ENCODE measurements at regions not wholly inside any gene's neighbourhood (a gene's known extent, or its start where the extent isn't known, plus 50 kb on each side); places are given as distances from the start of the nearest gene placed in this dataset.

- no peak for FAIRE-seq
- DNase-seq (ENCODE audit: insufficient read length, low spot score): no peak
- no peak for TF ChIP-seq TAF1 (IDR thresholded peaks at IDR 0.05; ENCODE audit: low read depth, low read length)
Observed at GRCh38 chr15:46441294-46442062, 806.6 kb downstream of the SQOR start.

GRCh38 chr15:46442184-46442583, 807.4 kb downstream of the SQOR start:
- TF ChIP-seq POLR2A (IDR thresholded peaks at IDR 0.05; ENCODE audit: low read depth, low read length) (no peak), POU2F2 (IDR thresholded peaks at IDR 0.05; ENCODE audit: low read depth, low read length) (no peak), TAF1 (IDR thresholded peaks at IDR 0.05; ENCODE audit: low read depth, low read length) (no peak), SPI1 (IDR thresholded peaks at IDR 0.05; ENCODE audit: low read depth, low read length) (no peak), POLR2AphosphoS5 (IDR thresholded peaks at IDR 0.05; ENCODE audit: low read depth, low read length) (no peak), PAX5 (IDR thresholded peaks at IDR 0.05; ENCODE audit: insufficient read depth, low read length, severe bottlenecking) (no peak)
- DNase-seq (ENCODE audit: insufficient read length, low spot score): no peak
- FAIRE-seq: no peak

GRCh38 chr15:46442901-46443590, 808.2 kb downstream of the SQOR start:
- TF ChIP-seq POLR2AphosphoS5 (IDR thresholded peaks at IDR 0.05; ENCODE audit: low read depth, low read length): no peak
- TF ChIP-seq POLR2A (IDR thresholded peaks at IDR 0.05; ENCODE audit: low read depth, low read length): no peak
- no peak for TF ChIP-seq POU2F2 (IDR thresholded peaks at IDR 0.05; ENCODE audit: low read depth, low read length)
- TF ChIP-seq PAX5 (IDR thresholded peaks at IDR 0.05; ENCODE audit: insufficient read depth, low read length, severe bottlenecking): no peak
- TF ChIP-seq SPI1 (IDR thresholded peaks at IDR 0.05; ENCODE audit: low read depth, low read length): no peak
- TF ChIP-seq TAF1 (IDR thresholded peaks at IDR 0.05; ENCODE audit: low read depth, low read length): no peak
- DNase-seq (ENCODE audit: insufficient read length, low spot score) (no peak), FAIRE-seq (no peak)

- TF ChIP-seq PAX5 (IDR thresholded peaks at IDR 0.05; ENCODE audit: insufficient read depth, low read length, severe bottlenecking): no peak
- no peak for TF ChIP-seq POLR2A (IDR thresholded peaks at IDR 0.05; ENCODE audit: low read depth, low read length)
- no peak for TF ChIP-seq POLR2AphosphoS5 (IDR thresholded peaks at IDR 0.05; ENCODE audit: low read depth, low read length)
- TF ChIP-seq TAF1 (IDR thresholded peaks at IDR 0.05; ENCODE audit: low read depth, low read length): no peak
- TF ChIP-seq POU2F2 (IDR thresholded peaks at IDR 0.05; ENCODE audit: low read depth, low read length): no peak
- TF ChIP-seq SPI1 (IDR thresholded peaks at IDR 0.05; ENCODE audit: low read depth, low read length): no peak
- no peak for DNase-seq (ENCODE audit: insufficient read length, low spot score)
- FAIRE-seq: no peak
Observed at GRCh38 chr15:46450112-46450809, 815.4 kb downstream of the SQOR start.

DNA sequence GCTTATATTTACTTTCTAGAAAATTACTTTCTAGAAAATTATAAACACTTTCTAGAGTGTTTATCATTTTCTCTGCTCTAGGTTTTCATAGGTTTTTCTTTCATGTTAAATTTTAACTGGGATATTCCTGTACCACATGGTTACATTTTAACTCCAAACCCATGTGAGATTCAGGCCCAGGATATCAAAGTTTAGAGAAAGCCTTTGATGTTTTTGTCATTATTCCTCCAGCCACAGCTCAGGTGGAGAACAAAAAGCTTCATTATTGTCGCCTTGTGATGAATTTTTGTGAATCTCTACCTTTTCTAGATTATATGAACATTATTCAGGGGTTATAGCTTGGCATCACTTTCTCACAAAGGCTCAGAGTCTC, 816.0 kb downstream of the SQOR start:
- TF ChIP-seq POLR2AphosphoS5 (IDR thresholded peaks at IDR 0.05; ENCODE audit: low read depth, low read length): no peak
- no peak for TF ChIP-seq POLR2A (IDR thresholded peaks at IDR 0.05; ENCODE audit: low read depth, low read length)
- TF ChIP-seq PAX5 (IDR thresholded peaks at IDR 0.05; ENCODE audit: insufficient read depth, low read length, severe bottlenecking): no peak
- TF ChIP-seq POU2F2 (IDR thresholded peaks at IDR 0.05; ENCODE audit: low read depth, low read length): no peak
- TF ChIP-seq SPI1 (IDR thresholded peaks at IDR 0.05; ENCODE audit: low read depth, low read length): no peak
- no peak for TF ChIP-seq TAF1 (IDR thresholded peaks at IDR 0.05; ENCODE audit: low read depth, low read length)
- DNase-seq (ENCODE audit: insufficient read length, low spot score) (no peak), FAIRE-seq (no peak)

- DNase-seq (ENCODE audit: insufficient read length, low spot score) (no peak), FAIRE-seq (no peak)
- TF ChIP-seq POU2F2 (IDR thresholded peaks at IDR 0.05; ENCODE audit: low read depth, low read length) (no peak), POLR2AphosphoS5 (IDR thresholded peaks at IDR 0.05; ENCODE audit: low read depth, low read length) (no peak), TAF1 (IDR thresholded peaks at IDR 0.05; ENCODE audit: low read depth, low read length) (no peak), PAX5 (IDR thresholded peaks at IDR 0.05; ENCODE audit: insufficient read depth, low read length, severe bottlenecking) (no peak), SPI1 (IDR thresholded peaks at IDR 0.05; ENCODE audit: low read depth, low read length) (no peak), POLR2A (IDR thresholded peaks at IDR 0.05; ENCODE audit: low read depth, low read length) (no peak)
Observed at GRCh38 chr15:46452297-46452820, 817.5 kb downstream of the SQOR start.

- DNase-seq (ENCODE audit: insufficient read length, low spot score) (no peak), FAIRE-seq (no peak)
- TF ChIP-seq POU2F2 (IDR thresholded peaks at IDR 0.05; ENCODE audit: low read depth, low read length) (no peak), PAX5 (IDR thresholded peaks at IDR 0.05; ENCODE audit: insufficient read depth, low read length, severe bottlenecking) (no peak), TAF1 (IDR thresholded peaks at IDR 0.05; ENCODE audit: low read depth, low read length) (no peak), POLR2A (IDR thresholded peaks at IDR 0.05; ENCODE audit: low read depth, low read length) (no peak), SPI1 (IDR thresholded peaks at IDR 0.05; ENCODE audit: low read depth, low read length) (no peak)
Observed at GRCh38 chr15:46456456-46456855, 821.6 kb downstream of the SQOR start.

DNA sequence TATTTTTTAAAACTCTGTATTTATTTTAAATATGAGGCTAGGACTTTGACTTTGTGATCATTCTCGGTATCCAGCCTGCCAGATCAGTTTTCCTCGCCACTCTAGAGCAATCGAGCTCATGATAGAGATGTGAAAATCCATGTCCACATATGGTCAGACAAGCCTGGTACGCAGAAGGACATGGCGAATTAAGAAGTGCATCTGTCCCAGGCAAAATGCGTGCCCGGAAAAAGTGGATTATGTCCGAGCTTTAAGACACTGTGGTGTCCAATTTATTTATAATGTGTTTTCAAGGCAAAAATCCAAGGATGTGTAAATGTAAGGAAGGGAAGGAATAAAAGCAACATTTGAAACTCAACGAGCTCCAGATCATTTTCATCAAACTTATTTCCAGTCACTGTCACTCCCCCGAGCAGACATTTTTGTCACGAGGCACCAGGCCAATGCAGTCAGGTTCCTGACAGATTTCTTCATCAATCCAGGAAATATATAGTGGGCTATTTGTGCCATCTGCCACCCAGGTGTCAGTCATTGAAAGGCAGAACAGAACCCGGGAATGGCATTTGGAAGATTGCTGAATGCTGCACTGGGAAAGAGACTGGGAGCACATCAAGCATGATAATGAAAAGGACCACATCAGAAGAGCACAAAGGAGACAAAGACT, 825.7 kb downstream of the SQOR start:
- TF ChIP-seq POLR2A (IDR thresholded peaks at IDR 0.05; ENCODE audit: low read depth, low read length): no peak
- no peak for TF ChIP-seq TAF1 (IDR thresholded peaks at IDR 0.05; ENCODE audit: low read depth, low read length)
- no peak for TF ChIP-seq POLR2AphosphoS5 (IDR thresholded peaks at IDR 0.05; ENCODE audit: low read depth, low read length)
- no peak for TF ChIP-seq PAX5 (IDR thresholded peaks at IDR 0.05; ENCODE audit: insufficient read depth, low read length, severe bottlenecking)
- TF ChIP-seq SPI1 (IDR thresholded peaks at IDR 0.05; ENCODE audit: low read depth, low read length): no peak
- no peak for TF ChIP-seq POU2F2 (IDR thresholded peaks at IDR 0.05; ENCODE audit: low read depth, low read length)
- FAIRE-seq: no peak
- no peak for DNase-seq (ENCODE audit: insufficient read length, low spot score)

- TF ChIP-seq SPI1 (IDR thresholded peaks at IDR 0.05; ENCODE audit: low read depth, low read length) (no peak), POU2F2 (IDR thresholded peaks at IDR 0.05; ENCODE audit: low read depth, low read length) (no peak), POLR2AphosphoS5 (IDR thresholded peaks at IDR 0.05; ENCODE audit: low read depth, low read length) (no peak), PAX5 (IDR thresholded peaks at IDR 0.05; ENCODE audit: insufficient read depth, low read length, severe bottlenecking) (no peak), TAF1 (IDR thresholded peaks at IDR 0.05; ENCODE audit: low read depth, low read length) (no peak), POLR2A (IDR thresholded peaks at IDR 0.05; ENCODE audit: low read depth, low read length) (no peak)
- no peak for DNase-seq (ENCODE audit: insufficient read length, low spot score)
Observed at GRCh38 chr15:46461416-46461815, 826.6 kb downstream of the SQOR start.

More at GRCh38 chr15:46461416-46461815, 826.6 kb downstream of the SQOR start:
- FAIRE-seq: no peak
